Lower leg skin (tissue), 4 donors: ENCODE measurements at regions not wholly inside any gene's neighbourhood (a gene's known extent, or its start where the extent isn't known, plus 50 kb on each side); places are given as distances from the start of the nearest gene placed in this dataset.

ENCODE experiments used
- DNase-seq, 2 donors: peaks; one replicate each; pipeline ENCODE4 v3.0.0-alpha.2; 2019; ENCODE audit warnings: low spot score in 2 of 2
- H3K4me3 ChIP-seq: fragments of 200-600 bp; sonication (generic); 2 replicates; pipeline ENCODE4 v1.5.1; 2017; ENCODE audit warnings: mild to moderate bottlenecking, low read depth; ENCODE audit not compliant: poor library complexity, severe bottlenecking
- POLR2A ChIP-seq, 2 donors: fragments of 450-650 bp; IDR thresholded peaks; one replicate each; pipeline ENCODE4 v1.6.1; 2016 to 2017; ENCODE audit warnings: antibody characterized with exemption in 2 of 2, mild to moderate bottlenecking in 1 of 2, moderate library complexity in 1 of 2
- WGBS, 2 donors: methylation state at CpG; one replicate each; pipeline ENCODE4 v1.1.5; 2018; 5-methylcytosine and 5-hydroxymethylcytosine counted together
- intact Hi-C: fragments of 100-400 bp; cut with DNase I; formaldehyde crosslinking; loops from one replicate; pipeline ENCODE4 v1.15.0; 2023; ENCODE audit warnings: low total_unique reads
- TF ChIP-seq, protein P1 (sequence below), 3 donors: fragments of 450-650 bp; IDR thresholded peaks; one replicate each; pipeline ENCODE4 v1.5.1; 2016; ENCODE audit warnings: antibody characterized with exemption in 3 of 3, mild to moderate bottlenecking in 3 of 3, moderate library complexity in 2 of 3

DNA sequence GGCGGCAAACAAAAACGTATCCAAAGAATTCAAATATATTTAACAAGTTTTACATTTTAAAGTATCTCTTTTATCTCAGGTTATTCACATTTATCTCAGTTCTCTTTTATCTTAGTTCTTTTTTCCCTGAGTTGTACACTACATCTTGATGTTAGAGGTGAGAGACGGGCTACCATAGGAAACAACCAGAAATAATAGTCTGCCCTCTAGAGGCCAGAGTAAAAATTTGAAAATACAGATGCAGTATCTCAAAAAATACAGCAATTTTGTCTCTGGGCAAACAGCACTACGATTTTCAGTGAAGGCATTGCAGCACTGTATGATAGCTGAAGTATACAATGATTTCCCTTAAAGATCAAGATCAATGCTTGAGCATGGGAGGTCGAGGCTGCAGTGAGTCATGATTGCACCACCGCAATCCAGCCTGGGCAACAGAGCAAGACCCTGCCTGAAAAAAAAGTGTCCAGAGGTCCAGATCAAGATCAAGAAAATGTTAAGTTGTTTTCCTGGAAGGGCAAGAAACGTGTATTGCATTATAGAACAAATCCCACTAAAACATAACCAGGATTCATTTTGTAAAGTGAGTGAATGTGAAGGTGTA lies 82.6 kb upstream of the ATP11B start:
- no peak overlapping the region for H3K4me3 ChIP-seq
- TF ChIP-seq, protein P1, sequence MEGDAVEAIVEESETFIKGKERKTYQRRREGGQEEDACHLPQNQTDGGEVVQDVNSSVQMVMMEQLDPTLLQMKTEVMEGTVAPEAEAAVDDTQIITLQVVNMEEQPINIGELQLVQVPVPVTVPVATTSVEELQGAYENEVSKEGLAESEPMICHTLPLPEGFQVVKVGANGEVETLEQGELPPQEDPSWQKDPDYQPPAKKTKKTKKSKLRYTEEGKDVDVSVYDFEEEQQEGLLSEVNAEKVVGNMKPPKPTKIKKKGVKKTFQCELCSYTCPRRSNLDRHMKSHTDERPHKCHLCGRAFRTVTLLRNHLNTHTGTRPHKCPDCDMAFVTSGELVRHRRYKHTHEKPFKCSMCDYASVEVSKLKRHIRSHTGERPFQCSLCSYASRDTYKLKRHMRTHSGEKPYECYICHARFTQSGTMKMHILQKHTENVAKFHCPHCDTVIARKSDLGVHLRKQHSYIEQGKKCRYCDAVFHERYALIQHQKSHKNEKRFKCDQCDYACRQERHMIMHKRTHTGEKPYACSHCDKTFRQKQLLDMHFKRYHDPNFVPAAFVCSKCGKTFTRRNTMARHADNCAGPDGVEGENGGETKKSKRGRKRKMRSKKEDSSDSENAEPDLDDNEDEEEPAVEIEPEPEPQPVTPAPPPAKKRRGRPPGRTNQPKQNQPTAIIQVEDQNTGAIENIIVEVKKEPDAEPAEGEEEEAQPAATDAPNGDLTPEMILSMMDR (IDR thresholded peaks at IDR 0.05) = no peak
- no peak for TF ChIP-seq POLR2A (IDR thresholded peaks at IDR 0.05)
- WGBS, 2 donors = 40 to 41% methylated on average over 7 of the region's 7 CpGs
- intact Hi-C loops = loop anchor here (10.0 kb wide), 1 partner anchor 134 kb away; no protein-coding TSS in a partner anchor
- no peak for DNase-seq

DNA sequence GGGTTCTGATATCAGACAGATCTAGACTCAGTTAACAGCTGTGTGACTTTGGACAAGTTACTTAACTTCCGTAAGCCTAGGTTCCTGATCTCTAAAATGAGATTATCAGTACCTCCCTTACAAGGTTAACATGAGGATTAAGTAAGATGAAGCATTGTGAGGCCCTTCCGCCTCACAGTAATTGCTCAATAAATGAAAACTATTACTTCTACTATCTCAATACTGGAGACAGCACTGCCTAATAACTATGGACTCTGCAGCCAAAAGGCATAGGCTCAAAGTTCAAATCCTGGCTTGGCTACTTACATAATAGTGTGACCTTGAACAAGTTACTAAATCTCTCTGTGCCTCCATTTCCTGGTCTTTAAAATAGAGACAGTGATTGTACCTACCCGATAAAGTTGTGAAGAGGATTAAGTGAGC lies 82.0 kb upstream of the ATP11B start:
- intact Hi-C loops = loop anchor here (10.0 kb wide), 1 partner anchor 134 kb away; no protein-coding TSS in a partner anchor
- WGBS, 2 donors = 79 to 81% methylated on average over 3 of the region's 3 CpGs
- no peak for DNase-seq
- TF ChIP-seq, protein P1 (IDR thresholded peaks at IDR 0.05) = no peak
- TF ChIP-seq POLR2A (IDR thresholded peaks at IDR 0.05) = no peak
- no peak overlapping the region for H3K4me3 ChIP-seq

DNA sequence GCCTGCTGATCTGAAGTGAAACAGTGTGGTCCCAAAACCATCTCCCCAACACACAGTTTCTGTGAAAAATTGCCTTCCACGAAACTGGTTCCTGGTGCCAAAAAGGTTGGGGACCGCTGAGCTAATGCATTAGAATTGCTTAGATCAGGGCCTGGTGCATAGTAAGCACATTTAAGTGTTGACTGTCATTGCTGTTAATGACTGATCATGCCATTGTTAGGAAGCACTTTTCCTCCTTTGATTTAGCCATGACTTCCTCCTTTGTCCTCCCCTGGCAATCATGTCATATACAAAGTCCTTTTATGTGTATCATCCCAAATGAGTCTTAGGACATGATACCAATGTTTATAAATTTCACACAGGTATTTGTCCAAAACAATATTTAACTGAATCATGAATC lies 81.5 kb upstream of the ATP11B start:
- no peak for DNase-seq
- intact Hi-C loops = loop anchor here (10.0 kb wide), 1 partner anchor 133 kb away; no protein-coding TSS in a partner anchor
- WGBS, 2 donors = 78 to 84% methylated on average over 2 of the region's 2 CpGs
- H3K4me3 ChIP-seq = no peak overlapping the region
- TF ChIP-seq, protein P1 (IDR thresholded peaks at IDR 0.05) = no peak
- TF ChIP-seq POLR2A (IDR thresholded peaks at IDR 0.05) = no peak

DNA sequence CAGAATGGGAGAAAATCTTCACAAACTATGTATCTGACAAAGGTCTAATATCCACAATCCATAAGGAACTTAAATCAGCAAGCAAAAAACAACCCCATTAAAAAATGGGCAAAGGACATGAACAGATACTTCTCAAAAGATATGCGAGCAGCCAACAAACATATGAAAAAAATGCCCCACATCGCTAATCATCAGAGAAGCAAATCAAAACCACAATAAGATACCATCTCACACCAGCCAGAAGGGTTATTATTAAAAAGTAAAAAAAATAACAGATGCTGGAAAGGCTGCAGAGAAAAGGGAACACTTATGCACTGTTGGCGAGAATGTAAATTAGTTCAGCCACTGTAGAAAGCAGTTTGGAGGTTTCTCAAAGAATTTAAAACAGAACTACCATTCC lies 80.2 kb upstream of the ATP11B start:
- H3K4me3 ChIP-seq = no peak overlapping the region
- intact Hi-C loops = loop anchor here (10.0 kb wide), 1 partner anchor 132 kb away; no protein-coding TSS in a partner anchor
- no peak for DNase-seq
- WGBS, 2 donors = 79 to 87% methylated on average over 3 of the region's 3 CpGs
- TF ChIP-seq, protein P1 (IDR thresholded peaks at IDR 0.05) = no peak
- TF ChIP-seq POLR2A (IDR thresholded peaks at IDR 0.05) = no peak

DNA sequence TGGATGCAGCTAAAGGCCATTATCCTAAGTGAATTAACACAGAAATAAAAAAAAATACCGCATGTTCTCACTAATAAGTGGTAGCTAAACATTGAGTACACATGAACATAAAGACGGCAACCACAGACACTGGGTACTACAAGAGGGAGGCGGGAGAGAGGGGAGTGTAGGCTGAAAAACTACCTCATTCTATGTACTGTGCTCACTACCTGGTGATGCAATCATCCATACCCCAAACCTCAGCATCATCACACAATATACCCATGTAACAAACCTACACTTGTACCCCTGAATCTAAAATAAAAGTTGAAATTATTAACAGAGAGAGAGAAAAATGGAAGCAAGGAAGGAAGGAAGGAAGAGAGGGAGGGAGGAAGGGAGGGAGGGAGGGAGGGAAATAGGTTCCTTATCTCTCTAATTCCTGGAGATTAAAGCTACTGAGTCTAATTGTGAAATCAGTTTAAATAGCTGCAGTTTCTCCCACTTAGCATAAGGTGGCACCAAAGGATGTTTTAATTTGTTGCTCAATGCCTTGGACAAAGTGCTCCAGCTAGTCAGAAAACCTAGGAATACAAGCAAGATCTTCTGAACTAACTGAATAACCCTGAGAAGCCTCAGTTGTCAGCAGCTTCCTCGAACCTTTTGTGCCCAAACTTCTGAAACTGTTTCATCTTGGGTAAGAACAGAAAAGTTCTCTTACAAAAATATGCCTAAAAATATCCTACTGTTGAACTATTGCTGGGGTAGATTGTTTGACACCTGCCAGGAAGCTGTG lies 79.4 kb upstream of the ATP11B start:
- TF ChIP-seq, protein P1 (IDR thresholded peaks at IDR 0.05) = no peak
- TF ChIP-seq POLR2A (IDR thresholded peaks at IDR 0.05) = no peak
- no peak for DNase-seq
- intact Hi-C loops = loop anchor here (10.0 kb wide), 1 partner anchor 131 kb away; no protein-coding TSS in a partner anchor
- no peak overlapping the region for H3K4me3 ChIP-seq
- 35 to 44% methylated on average over 4 of the region's 4 CpGs for WGBS, 2 donors
